Neural crest cell (in vitro differentiated cells): ENCODE measurements at regions not wholly inside any gene's neighbourhood (a gene's known extent, or its start where the extent isn't known, plus 50 kb on each side); places are given as distances from the start of the nearest gene placed in this dataset.

Source experiments
- DNase-seq: peaks from one replicate; pipeline ENCODE4 v3.0.0; 2021; ENCODE audit warnings: low read depth, mixed read lengths, low spot score
- H3K27ac Mint-ChIP-seq: one replicate; pipeline ENCODE4 v1.8.0; 2021; ENCODE audit warnings: mild to moderate bottlenecking, mixed read lengths; ENCODE audit not compliant: unreplicated experiment
- H3K27me3 Mint-ChIP-seq: 2 replicates; pipeline ENCODE4 v1.8.0; 2021; ENCODE audit warnings: low read depth, mild to moderate bottlenecking, mixed read lengths
- H3K36me3 Mint-ChIP-seq: 2 replicates; pipeline ENCODE4 v1.8.0; 2021; ENCODE audit warnings: low read depth, mild to moderate bottlenecking, mixed read lengths
- H3K4me1 Mint-ChIP-seq: 2 replicates; pipeline ENCODE4 v1.8.0; 2021; ENCODE audit warnings: mixed read lengths
- H3K4me3 Mint-ChIP-seq: one replicate; pipeline ENCODE4 v1.8.0; 2021; ENCODE audit warnings: mild to moderate bottlenecking, mixed read lengths
- H3K9me3 Mint-ChIP-seq: 2 replicates; pipeline ENCODE4 v1.8.0; 2021; ENCODE audit warnings: mixed read lengths
- TF ChIP-seq, protein P1 (sequence below): fragments of 200-600 bp; sonication (generic); conservative IDR thresholded peaks from 2 replicates; pipeline ENCODE4 v1.5.0; 2021; ENCODE audit warnings: antibody characterized with exemption, mild to moderate bottlenecking

DNA sequence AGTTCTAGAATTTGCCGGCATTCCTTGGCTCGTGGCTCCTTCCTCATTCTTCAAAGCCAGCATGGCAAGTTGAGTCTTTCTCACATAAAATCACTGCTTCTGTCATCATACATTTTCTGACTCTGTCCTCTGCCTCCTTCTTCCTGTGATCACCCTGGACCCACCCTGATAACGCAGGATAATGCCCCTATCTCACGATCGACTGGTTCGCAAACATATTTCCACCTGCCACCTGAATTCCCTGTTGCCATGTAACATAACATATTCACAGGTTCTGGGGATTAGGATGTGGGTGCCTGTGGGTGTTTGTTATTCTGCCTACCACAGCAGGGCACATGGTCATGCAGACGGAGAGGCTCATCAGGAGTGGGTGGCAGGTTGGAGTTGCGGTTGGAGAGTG lies 177.7 kb downstream of the NHLRC3 start:
- Mint-ChIP-seq H3K36me3 (peaks cover 5% of the 10 kb centered on the region), H3K27me3 (no peaks in the 10 kb centered on the region), H3K27ac (no peak overlapping the region), H3K4me1 (peaks cover 11% of the 10 kb centered on the region), H3K4me3 (no peak overlapping the region), H3K9me3 (peaks cover 23% of the 10 kb centered on the region)
- DNase-seq = no peak
- TF ChIP-seq, protein P1, sequence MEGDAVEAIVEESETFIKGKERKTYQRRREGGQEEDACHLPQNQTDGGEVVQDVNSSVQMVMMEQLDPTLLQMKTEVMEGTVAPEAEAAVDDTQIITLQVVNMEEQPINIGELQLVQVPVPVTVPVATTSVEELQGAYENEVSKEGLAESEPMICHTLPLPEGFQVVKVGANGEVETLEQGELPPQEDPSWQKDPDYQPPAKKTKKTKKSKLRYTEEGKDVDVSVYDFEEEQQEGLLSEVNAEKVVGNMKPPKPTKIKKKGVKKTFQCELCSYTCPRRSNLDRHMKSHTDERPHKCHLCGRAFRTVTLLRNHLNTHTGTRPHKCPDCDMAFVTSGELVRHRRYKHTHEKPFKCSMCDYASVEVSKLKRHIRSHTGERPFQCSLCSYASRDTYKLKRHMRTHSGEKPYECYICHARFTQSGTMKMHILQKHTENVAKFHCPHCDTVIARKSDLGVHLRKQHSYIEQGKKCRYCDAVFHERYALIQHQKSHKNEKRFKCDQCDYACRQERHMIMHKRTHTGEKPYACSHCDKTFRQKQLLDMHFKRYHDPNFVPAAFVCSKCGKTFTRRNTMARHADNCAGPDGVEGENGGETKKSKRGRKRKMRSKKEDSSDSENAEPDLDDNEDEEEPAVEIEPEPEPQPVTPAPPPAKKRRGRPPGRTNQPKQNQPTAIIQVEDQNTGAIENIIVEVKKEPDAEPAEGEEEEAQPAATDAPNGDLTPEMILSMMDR = no peak

DNA sequence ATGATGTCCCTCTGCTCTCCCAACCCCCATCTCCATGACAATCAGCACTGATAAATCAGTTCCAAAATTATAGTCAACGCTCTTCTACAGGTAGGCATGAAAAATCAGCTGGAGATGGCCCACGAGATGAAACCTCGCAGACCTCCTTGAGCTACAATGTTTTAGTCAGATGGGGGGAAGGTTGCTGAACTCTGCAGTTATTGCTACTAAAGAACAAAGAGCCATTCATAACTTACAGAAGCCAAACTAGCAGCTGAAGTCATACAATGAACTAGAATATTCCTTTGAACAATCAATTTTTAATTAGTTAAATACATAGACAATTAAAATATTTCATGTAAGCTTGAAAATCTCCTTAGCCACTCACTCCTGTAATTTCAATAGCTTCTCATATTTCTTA lies 179.2 kb downstream of the NHLRC3 start:
- H3K27ac Mint-ChIP-seq = no peak overlapping the region
- H3K36me3 Mint-ChIP-seq = peaks cover 11% of the 10 kb centered on the region
- H3K27me3 Mint-ChIP-seq = no peaks in the 10 kb centered on the region
- H3K4me3 Mint-ChIP-seq = no peak overlapping the region
- no peak for DNase-seq
- H3K9me3 Mint-ChIP-seq = peaks cover 25% of the 10 kb centered on the region
- peaks cover 11% of the 10 kb centered on the region for H3K4me1 Mint-ChIP-seq
- TF ChIP-seq, protein P1 = no peak

DNA sequence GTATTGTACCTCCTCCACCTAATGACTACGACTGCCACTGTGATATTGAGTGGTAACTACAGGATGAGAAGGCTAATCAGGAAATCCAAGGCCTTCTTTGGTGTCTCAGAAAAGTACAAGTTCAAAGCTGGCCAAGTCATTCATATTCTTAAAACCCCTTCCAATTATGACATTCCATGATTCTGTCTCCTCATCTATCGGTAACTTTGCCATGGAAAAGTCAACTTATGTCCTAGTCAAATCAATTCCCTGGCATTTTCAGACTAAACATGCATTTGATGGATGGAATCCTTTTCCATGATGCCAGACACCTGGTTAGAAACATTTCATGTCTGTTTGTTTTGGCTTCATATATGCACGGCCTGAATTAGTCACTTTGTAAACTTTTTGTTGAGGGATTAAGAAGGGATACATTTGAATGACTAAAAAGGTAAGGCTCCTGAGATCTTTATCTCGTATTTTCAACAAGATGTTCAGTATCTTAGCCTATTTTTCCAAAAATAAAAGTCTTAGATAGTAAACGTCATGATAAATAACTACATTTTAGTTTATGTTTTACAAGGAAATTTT lies 186.5 kb downstream of the NHLRC3 start:
- TF ChIP-seq, protein P1 = no peak
- Mint-ChIP-seq H3K36me3 (peaks cover 16% of the 10 kb centered on the region), H3K4me1 (no peaks in the 10 kb centered on the region), H3K4me3 (no peak overlapping the region), H3K27me3 (no peaks in the 10 kb centered on the region), H3K9me3 (peaks cover 17% of the 10 kb centered on the region), H3K27ac (no peak overlapping the region)
- DNase-seq = no peak

DNA sequence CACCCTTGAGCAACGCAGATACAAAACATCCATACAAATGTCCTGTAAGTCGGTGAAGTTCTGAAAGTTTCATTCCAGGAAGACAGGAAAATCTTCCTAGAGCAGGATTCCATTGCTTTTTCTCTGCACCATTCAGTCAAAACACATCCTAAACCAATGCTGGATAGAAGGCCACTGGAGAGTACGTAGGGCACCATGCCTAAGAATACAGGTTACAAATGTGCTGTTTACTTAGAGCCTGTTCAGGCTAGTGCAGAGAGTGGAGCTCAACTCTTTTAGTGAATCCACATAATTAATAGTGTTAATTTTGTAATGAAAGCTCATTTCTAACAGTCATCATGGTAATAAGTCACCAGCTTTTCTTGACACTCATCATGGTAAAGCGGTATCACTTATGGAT lies 187.6 kb downstream of the NHLRC3 start:
- TF ChIP-seq, protein P1 = no peak
- H3K9me3 Mint-ChIP-seq = peaks cover 12% of the 10 kb centered on the region
- no peaks in the 10 kb centered on the region for H3K27me3 Mint-ChIP-seq
- H3K4me3 Mint-ChIP-seq = no peak overlapping the region
- no peak overlapping the region for H3K27ac Mint-ChIP-seq
- DNase-seq = no peak
- peaks cover 10% of the 10 kb centered on the region for H3K36me3 Mint-ChIP-seq
- H3K4me1 Mint-ChIP-seq = no peaks in the 10 kb centered on the region

DNA sequence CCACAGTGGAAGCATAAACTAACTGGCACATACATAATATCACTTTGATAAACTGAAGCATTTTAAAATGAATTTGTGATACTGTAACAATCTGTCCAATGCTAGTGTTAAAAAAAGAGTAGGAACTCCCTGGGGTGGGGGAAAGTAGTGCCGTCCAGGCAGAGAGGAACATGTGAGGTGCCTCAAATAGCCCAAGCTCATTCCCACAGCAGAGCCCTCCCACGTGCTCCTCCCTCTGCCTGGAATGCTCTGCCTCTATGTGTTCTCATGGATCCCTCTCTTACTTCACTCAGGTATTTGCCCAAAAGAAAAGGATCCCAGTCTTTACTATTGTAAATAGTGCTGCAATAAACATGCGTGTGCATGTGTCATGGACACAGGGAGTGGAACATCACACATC lies 188.1 kb downstream of the NHLRC3 start:
- DNase-seq = no peak
- H3K4me1 Mint-ChIP-seq = no peaks in the 10 kb centered on the region
- H3K4me3 Mint-ChIP-seq = no peak overlapping the region
- H3K27me3 Mint-ChIP-seq = no peaks in the 10 kb centered on the region
- peaks cover 10% of the 10 kb centered on the region for H3K36me3 Mint-ChIP-seq
- TF ChIP-seq, protein P1 = no peak
- H3K27ac Mint-ChIP-seq = no peak overlapping the region
- H3K9me3 Mint-ChIP-seq = peaks cover 12% of the 10 kb centered on the region
